ENCODE measurements at regions not wholly inside any gene's neighbourhood (a gene's known extent, or its start where the extent isn't known, plus 50 kb on each side); places are given as distances from the start of the nearest gene placed in this dataset.
A peak's percentile ranks its signal among the peaks of the same experiment; 100 is the strongest.

GRCh38 chr21:35529171-35529863 lies 480.2 kb upstream of the RUNX1 start:
- H3K4me3 ChIP-seq (ENCODE audit: low read depth, low read length) = peak overlapping the region; percentile 61
- TF ChIP-seq, protein P1, sequence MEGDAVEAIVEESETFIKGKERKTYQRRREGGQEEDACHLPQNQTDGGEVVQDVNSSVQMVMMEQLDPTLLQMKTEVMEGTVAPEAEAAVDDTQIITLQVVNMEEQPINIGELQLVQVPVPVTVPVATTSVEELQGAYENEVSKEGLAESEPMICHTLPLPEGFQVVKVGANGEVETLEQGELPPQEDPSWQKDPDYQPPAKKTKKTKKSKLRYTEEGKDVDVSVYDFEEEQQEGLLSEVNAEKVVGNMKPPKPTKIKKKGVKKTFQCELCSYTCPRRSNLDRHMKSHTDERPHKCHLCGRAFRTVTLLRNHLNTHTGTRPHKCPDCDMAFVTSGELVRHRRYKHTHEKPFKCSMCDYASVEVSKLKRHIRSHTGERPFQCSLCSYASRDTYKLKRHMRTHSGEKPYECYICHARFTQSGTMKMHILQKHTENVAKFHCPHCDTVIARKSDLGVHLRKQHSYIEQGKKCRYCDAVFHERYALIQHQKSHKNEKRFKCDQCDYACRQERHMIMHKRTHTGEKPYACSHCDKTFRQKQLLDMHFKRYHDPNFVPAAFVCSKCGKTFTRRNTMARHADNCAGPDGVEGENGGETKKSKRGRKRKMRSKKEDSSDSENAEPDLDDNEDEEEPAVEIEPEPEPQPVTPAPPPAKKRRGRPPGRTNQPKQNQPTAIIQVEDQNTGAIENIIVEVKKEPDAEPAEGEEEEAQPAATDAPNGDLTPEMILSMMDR (IDR thresholded peaks at IDR 0.05; ENCODE audit: low read depth, low read length) = no peak

DNA sequence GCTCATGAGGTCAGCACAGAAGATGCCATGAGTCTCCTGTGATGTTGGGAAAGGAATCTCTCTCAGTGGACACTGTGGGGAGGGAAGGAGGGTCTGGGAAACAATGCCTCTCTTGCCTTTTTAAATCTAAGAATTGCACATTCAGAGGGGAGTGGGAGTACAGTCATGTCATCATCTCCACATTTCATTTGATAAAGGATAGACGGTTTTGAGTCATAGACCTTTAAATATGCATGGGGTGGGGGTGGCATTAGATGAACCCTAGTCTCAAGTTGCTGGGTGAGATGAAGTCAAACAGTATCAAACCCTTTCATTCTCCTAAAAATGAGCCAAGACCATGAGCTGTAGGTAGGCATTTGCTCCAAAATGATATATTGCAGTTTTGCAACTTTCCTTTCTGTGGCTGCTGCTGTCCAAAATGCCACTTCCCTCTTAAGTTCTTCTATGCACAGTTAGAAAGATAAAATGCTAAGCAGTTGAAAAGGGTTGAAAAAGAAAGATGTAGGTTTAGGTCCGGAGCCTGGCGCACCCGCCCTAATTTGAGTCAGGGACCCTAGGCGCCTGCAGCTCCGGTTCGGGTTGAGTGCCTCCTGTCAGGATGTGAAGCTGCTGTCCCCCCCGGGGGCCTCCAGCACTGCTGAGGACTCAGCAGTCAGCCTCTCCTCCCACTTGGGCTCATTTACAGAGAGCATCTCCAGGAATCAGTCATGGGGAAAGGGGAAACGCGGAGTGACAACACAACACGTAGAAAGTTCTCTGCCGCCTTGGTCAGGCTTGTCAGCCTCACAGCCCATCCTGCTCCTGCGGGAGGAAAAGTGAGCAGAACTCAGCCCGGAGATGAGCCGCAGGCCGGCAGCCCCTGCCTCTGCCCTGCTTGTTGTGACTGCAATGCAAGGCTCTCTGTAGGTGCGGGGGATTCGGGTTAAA lies 479.3 kb upstream of the RUNX1 start:
- peak overlapping the region; percentile 61 for H3K4me3 ChIP-seq (ENCODE audit: low read depth, low read length)
- TF ChIP-seq, protein P1 (IDR thresholded peaks at IDR 0.05; ENCODE audit: low read depth, low read length) = no peak

GRCh38 chr21:35527358-35527757 lies 478.3 kb upstream of the RUNX1 start:
- TF ChIP-seq, protein P1 (IDR thresholded peaks at IDR 0.05; ENCODE audit: low read depth, low read length) = no peak

DNA sequence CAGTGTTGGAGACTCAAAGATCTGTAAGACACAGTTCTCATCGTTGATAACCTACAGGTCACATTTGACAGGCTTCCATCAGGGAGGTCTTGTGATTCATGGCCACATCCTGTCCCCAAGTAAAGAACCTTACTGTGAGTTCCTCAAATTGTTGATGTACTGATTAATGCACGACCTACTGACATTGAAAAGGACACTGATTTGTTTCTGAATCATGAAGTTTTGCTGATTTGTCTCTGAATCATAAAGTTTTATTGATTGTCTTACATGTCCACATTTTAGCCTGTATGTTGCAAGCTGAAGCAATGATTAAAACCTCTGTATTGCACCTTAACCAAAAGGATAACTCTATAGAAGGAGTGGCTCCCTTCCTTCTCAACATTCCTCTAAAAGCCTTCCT lies 476.3 kb upstream of the RUNX1 start:
- no peak overlapping the region for H3K4me3 ChIP-seq (ENCODE audit: low read depth, low read length)
- TF ChIP-seq, protein P1 (IDR thresholded peaks at IDR 0.05; ENCODE audit: low read depth, low read length) = no peak

More at GRCh38 chr21:35527358-35527757, 478.3 kb upstream of the RUNX1 start:
- no peak overlapping the region for H3K4me3 ChIP-seq (ENCODE audit: low read depth, low read length)

GRCh38 chr21:35521852-35522505 lies 472.9 kb upstream of the RUNX1 start:
- no peak overlapping the region for H3K4me3 ChIP-seq (ENCODE audit: low read depth, low read length)
- TF ChIP-seq, protein P1 (IDR thresholded peaks at IDR 0.05; ENCODE audit: low read depth, low read length) = no peak

GRCh38 chr21:35521293-35521692 lies 472.2 kb upstream of the RUNX1 start:
- no peak overlapping the region for H3K4me3 ChIP-seq (ENCODE audit: low read depth, low read length)
- TF ChIP-seq, protein P1 (IDR thresholded peaks at IDR 0.05; ENCODE audit: low read depth, low read length) = no peak
